ENCODE measurements at regions not wholly inside any gene's neighbourhood (a gene's known extent, or its start where the extent isn't known, plus 50 kb on each side); places are given as distances from the start of the nearest gene placed in this dataset.

- no peak for TF ChIP-seq EZH2 (IDR thresholded peaks at IDR 0.05; ENCODE audit: low read depth, low read length, severe bottlenecking)
- no peak for TF ChIP-seq MAX (IDR thresholded peaks at IDR 0.05)
- no peak for TF ChIP-seq CTCF (IDR thresholded peaks at IDR 0.05; ENCODE audit: control extremely low read depth in 1 of 3, insufficient read depth in 1 of 3, low read depth in 1 of 3, low read length in 3 of 3)
Measured at GRCh38 chr4:54581807-54582206, 76.0 kb upstream of the KIT start.
